ENCODE measurements at regions not wholly inside any gene's neighbourhood (a gene's known extent, or its start where the extent isn't known, plus 50 kb on each side); places are given as distances from the start of the nearest gene placed in this dataset.
"Not testable (repeated sequence)": the region's sequence is repeated elsewhere in the genome, so short reads cannot be mapped to it uniquely, and the experiment has no call there.

DNA sequence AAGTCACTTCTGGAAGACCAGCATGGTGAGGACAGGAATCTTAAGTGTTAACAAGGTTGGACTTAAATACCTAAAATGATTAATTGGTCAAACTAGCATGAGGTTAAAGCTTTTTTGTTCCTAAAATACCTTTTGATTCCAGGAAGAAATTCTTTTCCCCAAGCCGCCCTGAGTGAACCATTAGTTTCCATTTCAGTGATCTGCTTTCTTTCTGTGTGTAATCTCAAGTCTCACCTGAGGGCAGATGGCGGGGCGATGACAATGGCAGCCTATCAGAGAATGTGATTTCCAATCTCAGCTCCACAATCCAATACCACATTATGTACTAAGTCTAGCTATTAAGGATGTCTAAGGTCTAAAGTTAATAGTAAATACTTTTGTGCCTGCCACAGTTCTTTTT lies 390.9 kb upstream of the SGCG start:
- Histone ChIP-seq H3K4me1 (ENCODE audit: insufficient read depth, low read length) (no peaks in the 10 kb centered on the region), H3K27ac (ENCODE audit: low read depth, low read length) (no peak overlapping the region), H3K36me3 (ENCODE audit: insufficient read depth, low read length) (no peaks in the 10 kb centered on the region), H3K9ac (ENCODE audit: low read length) (no peak overlapping the region), H3K4me3 (ENCODE audit: low read depth in 1 of 2, low read length in 2 of 2) (no peak overlapping the region), H3K9me3 (ENCODE audit: low read length) (no peaks in the 10 kb centered on the region), H3K27me3 (ENCODE audit: control insufficient read depth in 1 of 2, insufficient read depth in 2 of 2, low read length in 2 of 2) (no peaks in the 10 kb centered on the region)

DNA sequence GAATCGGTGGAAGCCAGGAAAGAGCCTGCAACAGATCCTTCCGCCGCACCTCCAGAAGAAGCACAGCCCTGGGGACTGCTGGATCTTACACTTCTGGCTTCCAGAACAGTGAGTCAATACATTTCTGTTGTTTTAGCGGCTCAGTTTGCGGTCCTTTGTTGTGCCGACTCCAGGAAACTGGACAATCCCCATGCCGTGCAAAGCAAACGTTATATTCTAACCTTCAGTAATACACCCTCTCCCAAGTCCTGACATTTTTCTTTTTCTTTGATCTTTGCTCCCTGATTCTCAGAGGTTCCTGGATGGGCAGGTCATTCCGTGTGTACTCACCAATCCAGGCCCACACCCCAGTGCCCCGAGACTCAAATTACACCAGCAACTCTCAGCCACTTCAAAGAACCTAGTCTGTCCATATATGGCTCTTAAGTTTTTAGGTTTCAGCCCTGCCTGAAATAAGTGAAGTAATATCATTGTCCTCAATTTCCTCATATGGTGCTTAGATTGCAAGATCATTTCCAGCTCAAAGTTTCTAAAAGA lies 387.1 kb upstream of the SGCG start:
- Histone ChIP-seq H3K4me1 (ENCODE audit: insufficient read depth, low read length) (no peaks in the 10 kb centered on the region), H3K9ac (ENCODE audit: low read length) (no peak overlapping the region), H3K9me3 (ENCODE audit: low read length) (no peaks in the 10 kb centered on the region), H3K27me3 (ENCODE audit: control insufficient read depth in 1 of 2, insufficient read depth in 2 of 2, low read length in 2 of 2) (no peaks in the 10 kb centered on the region), H3K27ac (ENCODE audit: low read depth, low read length) (no peak overlapping the region), H3K36me3 (ENCODE audit: insufficient read depth, low read length) (no peaks in the 10 kb centered on the region), H3K4me3 (ENCODE audit: low read depth in 1 of 2, low read length in 2 of 2) (no peak overlapping the region)

DNA sequence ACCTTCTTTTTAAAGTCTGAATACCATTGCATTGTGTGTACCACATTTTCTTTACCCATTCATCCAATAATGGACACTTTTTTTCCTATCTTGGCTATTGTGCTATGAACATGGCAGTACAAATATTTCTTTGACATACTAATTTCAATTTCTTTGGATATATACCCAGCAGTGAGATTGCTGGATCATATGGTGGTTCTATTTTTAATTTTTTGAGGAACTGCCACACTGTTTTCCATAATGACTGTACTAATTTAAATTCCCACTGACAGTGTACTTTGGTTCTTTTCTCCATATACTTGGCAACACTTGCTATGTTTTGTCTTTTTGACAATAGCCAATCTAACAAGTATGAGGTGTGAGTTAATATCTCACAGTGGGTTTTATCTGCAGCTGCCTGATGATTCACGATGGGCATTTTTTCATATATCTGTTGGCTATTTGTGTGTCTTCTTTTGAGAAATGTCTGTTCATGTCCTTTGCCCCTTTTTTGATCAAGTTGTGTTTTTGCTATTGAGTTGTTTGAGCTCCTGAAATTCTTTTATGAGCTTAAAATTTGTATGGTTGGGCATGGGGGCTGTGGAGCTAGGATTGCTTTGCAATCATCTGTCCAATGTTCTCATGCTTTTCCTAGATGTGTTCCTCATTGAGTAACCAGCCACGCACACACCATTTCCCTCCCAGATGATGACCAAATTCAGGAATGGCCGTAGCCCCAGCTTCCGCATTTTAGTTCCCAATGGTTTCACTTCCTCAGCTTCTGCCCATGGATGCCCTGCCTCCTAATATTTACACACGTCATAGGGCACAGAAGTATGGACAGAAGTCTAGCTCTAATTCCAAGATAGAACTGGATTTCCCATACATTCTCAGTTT lies 380.0 kb upstream of the SGCG start:
- Histone ChIP-seq H3K9me3 (ENCODE audit: low read length) (no peaks in the 10 kb centered on the region), H3K4me3 (ENCODE audit: low read depth in 1 of 2, low read length in 2 of 2) (no peak overlapping the region), H3K27ac (ENCODE audit: low read depth, low read length) (no peak overlapping the region), H3K27me3 (ENCODE audit: control insufficient read depth in 1 of 2, insufficient read depth in 2 of 2, low read length in 2 of 2) (no peaks in the 10 kb centered on the region), H3K36me3 (ENCODE audit: insufficient read depth, low read length) (no peaks in the 10 kb centered on the region), H3K4me1 (ENCODE audit: insufficient read depth, low read length) (no peaks in the 10 kb centered on the region), H3K9ac (ENCODE audit: low read length) (no peak overlapping the region)

DNA sequence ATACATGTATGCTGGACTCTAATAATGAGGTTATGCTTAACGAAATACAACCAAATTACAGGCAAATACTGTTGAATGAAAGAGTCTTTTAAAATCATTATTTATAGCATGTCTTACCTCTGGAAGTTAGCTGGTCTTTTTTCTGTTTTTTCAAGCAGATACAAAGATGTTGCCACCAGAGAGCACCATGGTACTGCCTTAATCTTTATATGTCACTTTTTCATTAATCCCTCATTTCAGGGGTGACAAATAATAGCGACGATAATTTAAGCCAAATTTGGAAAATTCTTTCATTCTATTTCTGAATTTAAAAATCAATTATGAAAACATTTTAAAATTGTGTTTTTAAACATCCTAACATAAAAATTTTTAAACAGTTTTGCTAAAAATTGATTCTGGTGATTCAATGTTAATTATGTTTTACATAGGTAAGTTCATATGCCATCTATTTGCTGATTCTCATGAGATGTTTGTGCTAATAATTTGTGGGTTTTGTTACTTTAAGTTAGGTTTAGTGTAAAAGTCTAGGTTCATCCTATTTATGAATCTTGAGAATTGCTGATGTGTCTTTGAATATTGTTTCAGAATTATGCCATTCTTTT lies 379.3 kb upstream of the SGCG start:
- no peak overlapping the region for H3K9ac ChIP-seq (ENCODE audit: low read length)
- H3K27ac ChIP-seq (ENCODE audit: low read depth, low read length), result no peak overlapping the region
- no peaks in the 10 kb centered on the region for H3K4me1 ChIP-seq (ENCODE audit: insufficient read depth, low read length)
- no peak overlapping the region for H3K4me3 ChIP-seq (ENCODE audit: low read depth in 1 of 2, low read length in 2 of 2)
- H3K27me3 ChIP-seq (ENCODE audit: control insufficient read depth in 1 of 2, insufficient read depth in 2 of 2, low read length in 2 of 2), result no peaks in the 10 kb centered on the region
- H3K36me3 ChIP-seq (ENCODE audit: insufficient read depth, low read length), result no peaks in the 10 kb centered on the region
- H3K9me3 ChIP-seq (ENCODE audit: low read length), result no peaks in the 10 kb centered on the region

DNA sequence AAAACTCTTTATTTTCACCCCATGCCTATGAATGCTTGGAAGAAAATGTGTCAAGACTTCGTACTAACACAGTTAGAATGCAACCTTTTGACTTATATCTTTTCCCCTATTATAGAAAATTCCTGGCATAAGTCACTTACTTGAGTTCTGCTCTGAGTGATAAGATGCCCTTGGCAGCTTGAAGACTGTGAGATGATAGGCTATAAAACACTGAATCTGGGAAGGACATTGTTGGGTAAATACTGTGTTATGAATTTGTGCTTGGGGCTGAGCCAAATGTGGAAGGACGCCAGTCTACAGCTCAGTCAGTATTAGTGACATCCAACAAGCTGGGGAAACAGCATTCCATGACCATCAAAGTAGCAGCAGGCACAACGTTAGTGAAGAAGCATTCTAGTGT lies 368.0 kb upstream of the SGCG start:
- no peaks in the 10 kb centered on the region for H3K27me3 ChIP-seq (ENCODE audit: control insufficient read depth in 1 of 2, insufficient read depth in 2 of 2, low read length in 2 of 2)
- H3K4me1 ChIP-seq (ENCODE audit: insufficient read depth, low read length), result no peaks in the 10 kb centered on the region
- H3K27ac ChIP-seq (ENCODE audit: low read depth, low read length), result no peak overlapping the region
- no peak overlapping the region for H3K9ac ChIP-seq (ENCODE audit: low read length)
- H3K36me3 ChIP-seq (ENCODE audit: insufficient read depth, low read length), result no peaks in the 10 kb centered on the region
- no peaks in the 10 kb centered on the region for H3K9me3 ChIP-seq (ENCODE audit: low read length)
- H3K4me3 ChIP-seq (ENCODE audit: low read depth in 1 of 2, low read length in 2 of 2), result no peak overlapping the region

DNA sequence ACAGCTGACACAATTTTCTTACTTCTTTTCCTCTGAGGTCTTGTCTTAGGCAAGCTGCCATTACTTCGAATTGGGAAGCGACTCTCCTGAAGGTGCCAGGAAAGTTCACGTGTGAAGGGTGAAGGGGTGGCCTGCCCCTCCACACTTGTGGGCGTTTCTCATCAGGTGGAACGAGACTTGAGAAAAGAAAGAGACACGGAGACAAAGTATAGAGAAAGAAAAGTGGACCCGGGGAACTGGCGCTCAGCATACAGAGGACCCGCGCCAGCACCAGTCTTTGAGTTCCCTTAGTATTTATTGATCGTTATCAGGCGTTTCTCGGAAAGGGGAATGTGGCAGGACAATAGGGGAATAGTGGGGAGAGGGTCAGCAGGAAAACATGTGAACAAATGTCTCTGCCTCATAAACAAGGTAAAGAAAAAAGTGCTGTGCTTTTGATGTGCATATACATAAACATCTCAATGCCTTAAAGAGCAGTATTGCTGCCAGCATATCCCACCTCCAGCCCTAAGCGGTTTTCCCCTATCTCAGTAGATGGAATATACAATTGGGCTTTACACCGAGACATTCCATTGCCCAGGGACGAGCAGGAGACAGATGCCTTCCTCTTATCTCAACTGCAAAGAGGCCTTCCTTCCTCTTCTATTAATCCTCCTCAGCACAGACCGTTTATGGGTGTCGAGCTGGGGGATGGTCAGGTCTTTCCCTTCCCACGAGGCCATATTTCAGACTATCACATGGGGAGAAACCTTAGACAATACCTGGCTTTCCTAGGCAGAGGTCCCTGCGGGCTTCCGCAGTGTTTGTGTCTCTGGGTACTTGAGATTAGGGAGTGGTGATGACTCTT lies 367.0 kb upstream of the SGCG start:
- H3K4me3 ChIP-seq (ENCODE audit: low read depth in 1 of 2, low read length in 2 of 2); H3K27me3 ChIP-seq (ENCODE audit: control insufficient read depth in 1 of 2, insufficient read depth in 2 of 2, low read length in 2 of 2); H3K9me3 ChIP-seq (ENCODE audit: low read length); H3K36me3 ChIP-seq (ENCODE audit: insufficient read depth, low read length); H3K27ac ChIP-seq (ENCODE audit: low read depth, low read length); H3K4me1 ChIP-seq (ENCODE audit: insufficient read depth, low read length); H3K9ac ChIP-seq (ENCODE audit: low read length): not testable (repeated sequence)

DNA sequence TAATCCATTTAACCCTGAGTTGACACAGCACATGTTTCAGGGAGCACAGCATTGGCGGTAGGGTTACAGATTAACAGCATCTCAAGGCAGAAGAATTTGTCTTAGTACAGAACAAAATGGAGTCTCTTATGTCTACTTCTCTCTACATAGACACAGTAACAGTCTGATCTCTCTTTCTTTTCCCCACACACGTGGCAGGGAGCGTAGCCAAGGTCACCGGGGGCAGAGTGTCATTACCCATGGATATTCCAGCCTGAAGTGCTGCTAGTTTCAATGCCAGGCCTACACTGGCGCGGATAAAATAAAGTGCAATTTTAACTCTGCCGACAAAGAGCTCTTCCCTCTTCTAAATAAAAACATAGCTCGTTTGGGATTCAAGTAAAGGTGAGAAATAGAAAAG lies 366.3 kb upstream of the SGCG start:
- H3K9ac ChIP-seq (ENCODE audit: low read length); H3K4me3 ChIP-seq (ENCODE audit: low read depth in 1 of 2, low read length in 2 of 2); H3K4me1 ChIP-seq (ENCODE audit: insufficient read depth, low read length); H3K9me3 ChIP-seq (ENCODE audit: low read length); H3K27me3 ChIP-seq (ENCODE audit: control insufficient read depth in 1 of 2, insufficient read depth in 2 of 2, low read length in 2 of 2); H3K36me3 ChIP-seq (ENCODE audit: insufficient read depth, low read length); H3K27ac ChIP-seq (ENCODE audit: low read depth, low read length): not testable (repeated sequence)

DNA sequence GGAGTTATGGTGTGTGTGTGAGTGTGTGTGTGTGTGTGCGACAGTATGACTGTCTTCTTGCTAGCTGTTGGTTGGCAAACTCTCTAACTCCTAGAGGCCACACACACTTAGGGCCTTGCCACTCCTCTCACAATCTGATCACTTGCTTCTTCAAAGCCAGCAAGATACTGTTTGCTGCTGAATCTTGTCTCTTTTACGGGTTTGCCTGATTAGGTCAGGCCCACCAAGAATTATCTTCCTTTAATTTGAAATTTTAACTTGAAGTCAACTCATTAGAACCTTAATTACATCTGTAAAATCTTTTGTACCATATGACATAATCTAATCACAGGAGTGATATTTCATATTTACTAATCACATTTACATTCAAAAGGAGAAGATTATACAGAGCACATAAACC lies 359.2 kb upstream of the SGCG start:
- Histone ChIP-seq H3K27me3 (ENCODE audit: control insufficient read depth in 1 of 2, insufficient read depth in 2 of 2, low read length in 2 of 2) (no peaks in the 10 kb centered on the region), H3K9me3 (ENCODE audit: low read length) (no peaks in the 10 kb centered on the region), H3K4me1 (ENCODE audit: insufficient read depth, low read length) (no peaks in the 10 kb centered on the region), H3K27ac (ENCODE audit: low read depth, low read length) (no peak overlapping the region), H3K9ac (ENCODE audit: low read length) (no peak overlapping the region), H3K36me3 (ENCODE audit: insufficient read depth, low read length) (no peaks in the 10 kb centered on the region), H3K4me3 (ENCODE audit: low read depth in 1 of 2, low read length in 2 of 2) (no peak overlapping the region)

DNA sequence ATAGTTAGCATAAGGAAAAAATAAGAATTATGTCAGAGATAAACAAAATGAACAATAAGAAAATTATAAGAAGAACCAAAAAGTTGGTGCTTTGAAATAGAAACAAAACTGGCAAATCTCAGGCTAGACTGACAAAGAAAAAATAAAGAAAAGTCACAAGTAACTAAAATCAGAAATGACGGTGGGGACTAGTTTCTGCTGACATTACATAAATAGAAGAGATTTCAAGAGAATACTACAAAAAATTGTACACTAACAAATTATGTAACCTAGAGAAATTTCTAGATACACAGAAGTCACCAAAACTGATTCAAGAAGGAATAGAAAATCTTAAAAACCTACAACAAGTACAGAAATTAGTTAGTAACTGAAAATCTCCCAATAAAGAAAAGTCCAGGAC lies 355.6 kb upstream of the SGCG start:
- H3K4me1 ChIP-seq (ENCODE audit: insufficient read depth, low read length), result no peaks in the 10 kb centered on the region
- H3K9ac ChIP-seq (ENCODE audit: low read length), result no peak overlapping the region
- H3K9me3 ChIP-seq (ENCODE audit: low read length), result no peaks in the 10 kb centered on the region
- no peak overlapping the region for H3K27ac ChIP-seq (ENCODE audit: low read depth, low read length)
- no peaks in the 10 kb centered on the region for H3K36me3 ChIP-seq (ENCODE audit: insufficient read depth, low read length)
- H3K4me3 ChIP-seq (ENCODE audit: low read depth in 1 of 2, low read length in 2 of 2), result no peak overlapping the region
- H3K27me3 ChIP-seq (ENCODE audit: control insufficient read depth in 1 of 2, insufficient read depth in 2 of 2, low read length in 2 of 2), result no peaks in the 10 kb centered on the region

DNA sequence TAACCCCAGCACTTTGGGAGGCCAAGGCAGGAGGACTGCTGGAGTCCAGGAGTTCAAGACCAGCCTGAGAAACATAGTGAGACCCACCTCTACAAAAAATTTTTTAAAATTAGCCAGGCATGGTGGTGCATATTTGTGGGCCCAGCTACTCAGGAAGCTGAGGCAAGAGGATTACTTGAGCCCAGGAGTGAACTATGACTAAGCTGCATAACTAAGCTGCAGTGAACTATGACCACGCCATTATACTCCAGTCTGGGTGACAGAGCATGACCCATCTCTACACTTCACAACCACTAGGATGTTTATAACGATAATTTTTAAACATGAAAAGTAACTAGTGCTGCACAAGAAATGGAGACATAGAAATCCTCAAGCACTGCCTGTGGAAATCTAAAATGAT lies 352.7 kb upstream of the SGCG start:
- Histone ChIP-seq H3K9me3 (ENCODE audit: low read length) (no peaks in the 10 kb centered on the region), H3K36me3 (ENCODE audit: insufficient read depth, low read length) (no peaks in the 10 kb centered on the region), H3K4me1 (ENCODE audit: insufficient read depth, low read length) (no peaks in the 10 kb centered on the region), H3K4me3 (ENCODE audit: low read depth in 1 of 2, low read length in 2 of 2) (no peak overlapping the region), H3K27ac (ENCODE audit: low read depth, low read length) (no peak overlapping the region), H3K9ac (ENCODE audit: low read length) (no peak overlapping the region), H3K27me3 (ENCODE audit: control insufficient read depth in 1 of 2, insufficient read depth in 2 of 2, low read length in 2 of 2) (no peaks in the 10 kb centered on the region)

DNA sequence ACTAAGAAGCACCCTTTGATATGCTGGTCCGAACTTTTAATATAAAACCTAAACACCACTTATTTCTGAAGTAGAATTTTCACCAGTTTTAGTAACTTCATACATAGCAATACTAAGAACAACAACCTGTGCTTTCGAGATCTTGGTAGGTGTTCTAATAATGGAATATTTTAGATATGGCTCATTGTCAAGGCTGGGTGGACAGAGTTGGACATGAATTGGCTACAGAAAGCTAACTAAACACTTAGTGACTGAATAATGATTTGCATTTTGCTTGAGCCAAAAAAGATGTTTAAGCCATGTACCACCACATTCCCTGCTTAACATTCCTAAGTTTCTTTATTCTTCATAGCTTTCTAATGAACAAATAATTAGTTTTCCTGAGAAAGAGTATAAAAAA lies 344.3 kb upstream of the SGCG start:
- H3K9ac ChIP-seq (ENCODE audit: low read length), result no peak overlapping the region
- H3K4me1 ChIP-seq (ENCODE audit: insufficient read depth, low read length), result no peaks in the 10 kb centered on the region

More for the DNA sequence above, 344.3 kb upstream of the SGCG start:
- H3K27me3 ChIP-seq (ENCODE audit: control insufficient read depth in 1 of 2, insufficient read depth in 2 of 2, low read length in 2 of 2), result no peaks in the 10 kb centered on the region
- H3K4me3 ChIP-seq (ENCODE audit: low read depth in 1 of 2, low read length in 2 of 2), result no peak overlapping the region
- no peaks in the 10 kb centered on the region for H3K9me3 ChIP-seq (ENCODE audit: low read length)
- no peak overlapping the region for H3K27ac ChIP-seq (ENCODE audit: low read depth, low read length)
- no peaks in the 10 kb centered on the region for H3K36me3 ChIP-seq (ENCODE audit: insufficient read depth, low read length)

Measured in muscle layer of colon (tissue), 2 donors.